ENCODE measurements at regions not wholly inside any gene's neighbourhood (a gene's known extent, or its start where the extent isn't known, plus 50 kb on each side); places are given as distances from the start of the nearest gene placed in this dataset.
A peak's percentile ranks its signal among the peaks of the same experiment; 100 is the strongest.

- Histone ChIP-seq H4K91ac (replicated peaks; ENCODE audit: insufficient read length, low read length) (no peak overlapping the region), H3K27me3 (replicated peaks in 1 of 4; ENCODE audit: control insufficient read depth in 3 of 4, extremely low read depth in 1 of 4, insufficient read depth in 3 of 4, low read length in 3 of 4) (no peaks in the 10 kb centered on the region), H3K23ac (ENCODE audit: insufficient read length) (no peak overlapping the region), H3K9ac (replicated peaks in 1 of 4; ENCODE audit: extremely low read depth in 1 of 4, low read depth in 3 of 4, low read length in 3 of 4) (no peak overlapping the region), H4K20me1 (replicated peaks in 1 of 2; ENCODE audit: control insufficient read depth in 1 of 2, insufficient read depth in 2 of 2, low read length in 2 of 2) (no peaks in the 10 kb centered on the region), H2BK15ac (ENCODE audit: low read length) (no peak overlapping the region), H3K18ac (ENCODE audit: extremely low read depth, low read length) (peak overlapping the region; percentile 19), H3K14ac (ENCODE audit: insufficient read length) (no peak overlapping the region), H3K23me2 (ENCODE audit: low read depth, low read length) (peaks cover 1% of the 10 kb centered on the region; the same call in 1 of the 2 replicates), H2BK5ac (ENCODE audit: low read depth, low read length) (no peak overlapping the region), H3K79me2 (ENCODE audit: control insufficient read depth in 1 of 2, insufficient read depth in 2 of 2, low read length in 2 of 2) (no peaks in the 10 kb centered on the region), H3K56ac (replicated peaks; ENCODE audit: insufficient read length, low read depth, low read length) (no peak overlapping the region), H3K4me1 (replicated peaks in 1 of 4; ENCODE audit: control insufficient read depth in 3 of 4, insufficient read depth in 4 of 4, low read length in 3 of 4) (no peaks in the 10 kb centered on the region), H2AK5ac (ENCODE audit: low read depth, low read length) (no peak overlapping the region), H3K4ac (replicated peaks; ENCODE audit: insufficient read length, low read depth, low read length) (no peak overlapping the region), H3K36me3 (ENCODE audit: control insufficient read depth in 2 of 4, insufficient read depth in 4 of 4, low read length in 3 of 4) (no peaks in the 10 kb centered on the region), H2BK12ac (ENCODE audit: low read depth, low read length) (no peak overlapping the region), H4K8ac (ENCODE audit: extremely low read depth, insufficient read depth, low read length) (no peak overlapping the region), H3K4me3 (ENCODE audit: extremely low read depth in 1 of 4, insufficient read depth in 2 of 4, low read depth in 3 of 4, low read length in 4 of 4) (no peak overlapping the region), H3K27ac (ENCODE audit: low read depth, low read length) (no peak overlapping the region), H3K4me2 (ENCODE audit: insufficient read depth in 1 of 2, low read depth in 2 of 2, low read length in 2 of 2) (no peak overlapping the region), H2BK120ac (replicated peaks; ENCODE audit: low read depth, low read length) (no peak overlapping the region), H2AFZ (ENCODE audit: low read length) (no peak overlapping the region), H2BK20ac (ENCODE audit: low read length) (no peak overlapping the region), H4K5ac (ENCODE audit: insufficient read length, low read depth, low read length) (no peak overlapping the region), H3K79me1 (ENCODE audit: low read depth, low read length) (no peaks in the 10 kb centered on the region), H3K9me3 (ENCODE audit: insufficient read depth in 2 of 2, low read depth in 1 of 2, low read length in 1 of 2) (no peaks in the 10 kb centered on the region)
- CTCF ChIA-PET (ENCODE audit: partially characterized antibody), result interaction anchor here (0.6 to 3.8 kb wide), 3 partner anchors 8 to 309 kb away, joined by 5 to 21 read pairs (median 5); partner anchors contain the start of gene TLE3
- no peak for FAIRE-seq
- WGBS, 2 experiments (ENCODE audit: extremely low coverage in 1 of 2, insufficient coverage in 1 of 2, insufficient read length in 1 of 2, insufficient replicate concordance in 2 of 2, low coverage in 1 of 2, low lambda C conversion rate in 2 of 2, missing lambda C conversion rate in 1 of 2), result 92% methylated on average over 7 of the region's 7 CpGs; no CpG with 5 or more reads in 1 of the 2 experiments
- POLR2A ChIA-PET (ENCODE audit: partially characterized antibody), result no interaction called here
- no peak for DNase-seq (ENCODE audit: low read depth in 1 of 2, low spot score in 2 of 2)
- no peak for TF ChIP-seq CTBP2 (IDR thresholded peaks at IDR 0.05; ENCODE audit: borderline replicate concordance, insufficient read depth, insufficient read length, low read length)
- TF ChIP-seq POLR2A (IDR thresholded peaks at IDR 0.05; ENCODE audit: control extremely low read depth in 1 of 2, low read depth in 2 of 2, low read length in 2 of 2), result no peak
Observed at GRCh38 chr15:70356919-70357318, 259.2 kb upstream of the TLE3 start.

Data from H1 (cell line).